Fibroblast of skin of back (primary cell): ENCODE measurements at regions not wholly inside any gene's neighbourhood (a gene's known extent, or its start where the extent isn't known, plus 50 kb on each side); places are given as distances from the start of the nearest gene placed in this dataset.
A peak's percentile ranks its signal among the peaks of the same experiment; 100 is the strongest.

Source experiments
- DNase-seq: peaks from one replicate; pipeline ENCODE4 v3.0.0-alpha.2; 2013

DNA sequence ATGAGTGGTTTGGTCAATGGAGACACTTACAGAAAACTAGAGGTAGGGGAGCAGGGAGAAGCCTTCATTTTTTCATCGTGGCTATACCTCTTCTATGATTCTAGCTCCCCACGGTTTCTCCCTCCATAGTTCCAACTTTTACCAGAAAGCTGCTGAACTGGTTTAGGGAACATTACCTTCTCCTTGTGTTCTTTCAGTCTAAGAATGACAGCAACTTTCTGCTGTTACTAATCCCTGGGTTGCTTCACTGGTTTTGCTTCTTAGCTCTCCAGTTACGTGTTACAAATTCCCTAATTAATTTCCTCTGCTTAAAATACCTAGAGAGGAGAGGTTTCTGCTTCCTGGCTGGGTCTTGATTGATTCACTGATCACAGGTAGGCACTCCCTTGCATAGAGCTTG lies 499.9 kb downstream of the SLC4A3 start:
- no peak for DNase-seq

DNA sequence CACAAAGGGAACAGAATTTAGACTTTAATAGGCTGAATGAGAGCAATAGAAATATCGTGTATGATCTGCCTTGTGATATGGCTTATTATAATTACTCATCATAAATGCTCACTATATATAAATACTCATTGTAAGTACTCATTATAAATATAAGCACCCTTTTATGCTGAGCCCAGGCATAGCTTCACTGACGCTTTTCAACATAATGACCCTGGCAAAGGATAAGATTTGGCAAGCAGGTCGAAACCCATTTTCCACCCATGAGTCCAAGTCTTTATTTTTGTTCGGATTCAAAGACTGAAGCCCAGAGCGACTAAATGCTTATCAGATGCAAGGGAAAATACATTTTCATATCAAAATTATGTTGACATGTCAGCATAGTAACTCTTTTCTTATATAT lies 500.4 kb downstream of the SLC4A3 start:
- no peak for DNase-seq

DNA sequence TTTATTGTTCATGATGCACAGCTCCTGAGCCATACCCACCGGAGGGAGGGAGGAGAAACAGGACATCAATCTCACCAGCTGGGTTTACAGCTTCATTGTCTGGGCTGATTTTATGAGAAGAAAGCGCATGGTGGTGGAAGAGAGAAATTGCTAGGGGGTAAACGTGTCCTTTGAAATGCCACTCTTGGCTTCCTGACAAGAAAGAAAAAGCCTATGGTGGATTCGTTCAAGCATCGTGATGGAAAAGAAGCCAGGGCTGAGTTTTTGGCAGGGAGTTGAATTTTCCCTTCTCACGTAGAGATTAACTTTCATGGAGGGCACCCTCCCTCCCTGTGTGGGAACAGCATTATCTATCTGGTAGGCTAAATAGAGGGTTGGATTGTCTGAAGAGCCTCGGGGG lies 502.0 kb downstream of the SLC4A3 start:
- DNase-seq: no peak

DNA sequence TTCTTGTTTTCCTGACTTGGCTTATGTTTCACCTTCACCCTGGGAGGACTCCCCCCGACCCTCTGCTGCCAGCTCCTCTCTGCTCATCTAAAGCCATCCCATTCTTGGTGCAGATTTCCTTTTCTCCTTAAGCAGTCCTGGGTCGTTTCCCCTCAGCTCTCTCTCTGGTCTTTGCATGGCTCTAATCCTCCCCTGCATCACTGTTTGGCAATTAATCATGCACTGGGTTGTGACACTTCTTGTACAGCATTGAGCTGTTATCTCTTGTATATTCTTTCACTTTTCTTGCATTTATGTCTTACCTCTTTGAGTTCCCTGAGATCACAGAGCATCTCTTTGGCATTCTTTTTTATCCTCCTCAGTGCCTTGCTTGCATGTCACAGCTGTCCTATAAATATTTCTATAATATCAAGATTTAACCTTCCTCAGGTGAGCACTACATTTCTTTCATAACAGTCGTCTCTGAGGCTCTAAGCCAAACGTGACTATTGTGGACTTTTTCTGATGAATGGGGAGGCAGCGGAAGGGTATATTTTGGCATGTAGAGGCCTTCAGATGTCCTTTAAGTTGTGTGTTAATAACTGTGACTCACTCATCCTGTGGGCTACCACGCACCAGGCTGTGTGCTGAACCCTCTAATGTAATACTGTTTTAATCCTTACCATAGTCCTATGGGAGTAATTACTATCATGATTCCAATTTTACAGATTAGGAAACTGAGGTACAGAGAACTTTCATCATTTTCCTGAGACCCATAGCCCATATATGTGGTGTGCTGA lies 507.5 kb downstream of the SLC4A3 start:
- no peak for DNase-seq

DNA sequence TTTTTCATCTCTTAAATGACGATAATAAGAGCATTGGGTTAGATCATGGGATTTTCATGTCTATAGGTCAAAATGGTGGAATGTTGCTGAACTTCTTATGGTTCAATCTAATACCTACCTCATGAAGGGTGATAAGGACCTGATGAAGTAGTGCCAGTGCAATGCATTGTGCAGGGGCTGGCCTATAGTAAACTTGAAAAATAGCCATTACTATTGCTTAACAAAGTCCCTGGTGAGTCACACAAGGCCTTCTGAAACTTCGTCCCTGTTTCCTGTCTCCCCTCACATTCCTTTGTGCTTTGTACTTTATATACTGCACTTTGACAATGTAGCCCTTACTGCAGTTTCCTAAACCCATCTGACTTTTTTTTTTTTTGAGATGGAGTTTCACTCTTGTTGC lies 515.9 kb downstream of the SLC4A3 start:
- peak; percentile 79 for DNase-seq

DNA sequence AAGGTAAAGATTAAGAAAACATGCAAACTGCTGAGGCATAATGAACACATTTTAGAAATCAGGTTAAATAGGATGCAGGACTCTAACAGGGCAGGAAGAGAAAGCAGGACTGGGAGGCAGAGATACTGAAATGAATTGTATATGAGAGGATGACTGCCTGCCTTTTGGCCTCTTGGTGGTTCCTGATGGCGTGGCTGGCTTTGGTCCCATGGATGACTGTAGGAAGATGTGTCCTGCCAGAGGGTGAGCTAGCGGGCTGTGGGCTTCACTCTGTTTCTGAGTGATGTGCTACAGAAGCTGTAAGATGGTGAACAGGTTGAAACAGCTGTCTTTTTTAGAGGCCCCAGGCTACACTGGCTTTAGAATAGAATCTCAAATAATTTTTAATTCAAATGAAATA lies 517.0 kb downstream of the SLC4A3 start:
- DNase-seq: no peak

DNA sequence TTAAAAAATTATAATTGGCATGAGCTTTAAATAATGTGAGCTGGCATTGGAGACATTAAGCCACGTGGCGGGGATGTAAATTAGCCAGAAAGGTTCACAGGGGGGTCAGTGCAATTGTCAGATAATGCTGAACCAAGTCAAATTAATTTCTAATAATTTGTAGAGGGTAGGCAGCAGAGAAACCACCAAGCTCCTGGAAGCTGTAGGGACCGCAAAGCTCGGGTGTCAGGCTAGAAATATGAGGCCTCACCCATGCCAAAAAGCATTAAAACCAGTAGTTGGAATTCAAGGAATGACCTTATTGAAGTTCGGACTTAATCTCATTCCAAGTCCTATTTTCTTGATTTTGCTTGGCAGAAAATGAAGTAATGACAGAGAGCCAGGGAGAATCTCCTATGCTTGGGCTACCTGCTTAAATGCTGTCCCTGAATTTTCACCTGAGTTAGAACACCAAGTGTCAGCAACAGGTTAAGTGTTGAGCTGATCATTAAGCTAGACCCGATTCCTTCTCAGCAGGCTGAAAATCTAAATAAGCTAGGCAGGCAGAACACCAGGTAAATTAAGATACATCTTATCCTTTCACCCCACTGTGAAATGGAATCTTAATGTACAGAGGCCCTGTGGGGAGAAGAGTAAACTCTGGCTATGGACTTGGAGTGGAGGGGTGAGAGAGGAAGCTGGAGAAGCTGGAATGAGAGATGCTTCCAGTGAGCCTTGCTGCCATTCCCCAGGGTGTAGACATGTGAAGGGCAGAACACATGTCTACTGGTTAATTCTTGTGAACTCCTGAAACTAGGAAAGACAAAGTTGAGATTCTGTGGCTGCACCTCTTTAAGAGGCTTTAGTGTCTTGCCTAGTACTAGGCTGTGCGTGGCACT lies 520.0 kb downstream of the SLC4A3 start:
- DNase-seq: peak; percentile 45

DNA sequence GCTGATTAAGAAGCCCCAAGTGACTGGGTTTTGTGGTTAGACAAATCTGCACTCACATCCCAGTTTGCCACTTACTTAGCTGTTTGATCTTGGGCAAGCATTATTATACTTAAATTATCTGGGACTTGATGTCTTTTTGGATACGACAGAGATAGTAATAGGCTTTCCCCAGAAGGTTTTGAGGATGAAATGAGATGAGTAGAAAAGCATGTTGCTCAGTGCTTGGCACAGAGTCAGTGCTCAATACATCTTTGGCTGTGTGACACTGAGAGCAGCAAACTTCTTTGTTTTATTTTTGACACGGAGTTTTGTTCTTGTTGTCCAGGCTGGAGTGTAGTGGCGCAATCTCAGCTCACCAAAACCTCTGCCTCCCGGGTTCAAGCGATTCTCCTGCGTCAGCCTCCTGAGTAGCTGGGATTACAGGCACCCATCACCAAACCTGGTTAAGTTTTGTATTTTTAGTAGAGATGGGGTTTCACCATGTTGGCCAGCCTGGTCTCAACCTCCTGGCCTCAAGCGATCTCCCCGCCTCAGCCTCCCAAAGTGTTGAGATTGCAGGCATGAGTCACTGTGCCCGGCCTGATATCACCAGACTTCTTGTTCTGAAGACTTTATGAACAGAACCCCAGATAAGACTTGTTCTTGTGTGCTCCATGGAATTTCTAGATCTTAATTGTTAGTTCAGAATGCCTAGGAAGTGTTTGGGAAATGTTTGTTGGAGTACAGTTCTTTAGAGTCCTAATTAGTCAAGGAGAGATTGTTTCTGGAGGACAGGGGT lies 521.2 kb downstream of the SLC4A3 start:
- DNase-seq: no peak

DNA sequence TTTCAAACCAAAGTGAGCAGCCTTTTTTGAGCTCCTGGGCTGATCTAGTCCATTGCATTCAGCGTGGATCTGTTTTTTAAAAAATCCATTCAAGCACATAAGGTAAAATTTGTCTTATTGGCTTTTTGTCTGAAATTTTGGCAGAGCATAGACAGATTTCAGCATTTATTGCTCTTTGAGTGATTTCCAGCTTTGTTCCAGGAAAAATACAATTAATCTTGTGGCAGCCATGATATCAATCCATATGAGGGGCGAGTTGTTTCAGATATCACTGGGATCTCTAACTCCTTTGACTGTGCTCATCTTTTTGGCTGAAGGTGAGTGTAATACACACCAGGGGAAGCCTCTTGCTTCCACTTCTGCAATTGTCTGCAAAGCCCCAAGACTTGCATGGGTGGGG lies 523.9 kb downstream of the SLC4A3 start:
- DNase-seq: no peak

DNA sequence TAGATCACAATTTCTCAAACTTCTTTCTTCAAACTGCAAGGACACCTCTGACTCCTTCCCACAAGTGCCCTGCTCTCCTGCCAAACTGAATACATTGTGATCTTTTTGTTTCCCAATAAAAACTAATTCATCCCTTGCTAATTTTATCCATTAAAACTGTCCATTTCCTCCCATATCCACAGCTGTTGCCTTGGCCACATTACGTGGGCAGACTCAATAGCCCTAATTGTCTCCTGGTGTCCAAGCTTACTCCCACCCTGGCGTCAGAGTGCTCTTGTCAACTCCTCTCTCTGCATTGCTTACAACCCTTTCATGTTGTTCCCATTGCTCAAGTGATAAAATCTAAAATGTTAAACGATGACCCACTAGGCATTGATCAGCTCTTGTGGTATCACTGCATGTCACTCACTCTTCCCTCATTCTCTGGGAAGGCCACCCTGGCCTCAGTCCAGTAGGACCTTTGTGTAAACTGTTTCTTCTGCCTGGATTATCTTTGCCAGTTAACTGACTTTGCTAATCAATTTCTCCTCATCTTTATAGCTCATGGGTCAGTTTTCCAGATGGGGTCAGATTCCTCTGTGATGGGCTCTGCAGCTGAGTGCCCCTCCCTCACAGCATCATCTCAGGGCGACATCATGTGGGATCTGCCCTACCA lies 525.0 kb downstream of the SLC4A3 start:
- no peak for DNase-seq

DNA sequence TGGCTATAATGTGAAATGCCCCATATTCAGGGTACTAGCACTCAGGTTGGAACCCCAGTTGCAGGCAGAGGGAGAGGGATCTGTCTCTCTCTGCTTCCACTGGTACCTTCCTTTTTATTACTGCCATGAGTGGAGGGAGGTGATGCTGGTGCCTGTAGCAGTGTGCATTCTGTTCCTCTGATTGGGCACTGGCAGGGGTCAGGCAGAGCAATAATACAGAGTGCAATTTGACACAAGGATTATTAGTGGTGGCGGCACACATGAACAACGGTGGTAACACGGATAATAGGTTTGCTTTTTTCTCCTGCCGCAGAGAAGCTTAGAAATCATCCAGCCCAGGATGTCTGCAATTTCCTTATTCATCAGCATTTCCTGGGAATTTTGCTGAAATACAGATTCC lies 525.7 kb downstream of the SLC4A3 start:
- no peak for DNase-seq

DNA sequence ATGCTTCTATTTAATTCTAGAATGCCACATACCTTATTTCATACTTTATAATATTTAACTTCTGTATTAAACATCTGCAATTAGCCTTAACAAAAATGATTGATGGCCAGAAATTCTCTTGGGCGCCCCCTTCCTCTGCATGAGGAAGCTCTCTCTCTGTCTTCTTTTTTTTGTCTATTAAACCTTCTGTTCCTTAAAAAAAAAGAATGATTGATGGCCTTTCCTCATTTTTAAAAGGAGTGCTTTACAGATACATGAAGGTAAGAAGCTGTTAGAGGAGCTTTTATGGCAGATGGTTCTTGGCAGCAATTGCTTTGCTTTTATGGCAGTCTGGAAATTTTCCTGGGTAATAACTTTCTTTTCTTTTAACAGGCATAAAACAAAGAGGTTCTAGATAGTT lies 526.9 kb downstream of the SLC4A3 start:
- no peak for DNase-seq

DNA sequence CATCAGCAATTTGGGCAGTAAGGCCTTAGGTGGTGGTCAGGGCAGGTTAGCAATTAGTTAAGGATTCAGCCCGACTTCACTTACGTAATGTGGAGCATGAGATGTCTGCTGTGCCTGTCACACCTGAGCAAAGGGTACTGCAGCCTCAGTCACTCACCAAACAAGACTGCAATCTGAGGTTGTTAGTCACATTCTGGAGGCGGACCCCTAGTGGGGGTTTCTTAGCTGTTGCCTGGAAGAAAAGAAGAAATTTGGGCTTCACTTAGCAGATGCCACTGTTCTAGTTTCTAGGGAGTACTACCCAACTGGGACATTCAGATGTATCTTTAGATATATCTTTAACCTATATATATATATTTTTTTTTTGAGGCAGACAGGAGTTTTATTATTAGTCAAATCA lies 529.9 kb downstream of the SLC4A3 start:
- no peak for DNase-seq

DNA sequence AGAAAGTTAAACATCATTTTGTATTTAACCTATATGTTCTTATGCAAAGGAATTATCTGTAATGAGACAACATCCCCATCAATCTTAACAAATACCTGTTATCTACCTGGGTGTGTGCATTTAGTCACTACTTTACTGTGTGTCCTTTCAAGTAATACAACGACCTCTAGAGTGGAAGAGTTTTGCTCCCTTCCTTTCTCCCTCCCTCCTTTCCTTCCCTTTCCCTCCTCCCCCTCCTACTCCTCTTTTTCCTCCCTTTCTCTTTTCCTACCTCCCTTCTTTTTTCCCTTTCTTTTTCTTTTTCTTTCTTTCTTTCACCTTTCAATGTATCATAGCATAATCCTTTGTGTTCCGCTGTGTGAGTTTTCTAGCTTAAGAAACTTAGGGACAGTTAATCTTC lies 532.3 kb downstream of the SLC4A3 start:
- no peak for DNase-seq

DNA sequence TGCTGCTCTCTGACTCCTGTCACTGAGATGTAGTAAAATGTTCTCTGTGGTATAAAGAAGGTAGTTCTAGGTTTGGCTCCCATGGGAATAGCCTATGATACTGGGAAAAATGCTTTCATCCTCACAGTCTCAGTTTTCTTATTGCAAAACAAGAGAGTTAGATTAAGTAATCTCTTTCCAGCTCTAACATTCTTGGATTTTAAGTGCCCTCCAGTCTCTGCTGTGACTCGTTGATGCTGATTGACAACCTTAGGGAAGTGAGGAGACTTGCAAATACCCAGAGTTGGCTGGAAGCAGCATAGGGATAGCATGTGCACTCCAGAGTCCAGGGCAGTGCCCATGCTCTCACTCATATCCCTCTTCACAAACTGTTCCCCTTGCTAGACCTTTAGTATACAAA lies 534.9 kb downstream of the SLC4A3 start:
- no peak for DNase-seq

DNA sequence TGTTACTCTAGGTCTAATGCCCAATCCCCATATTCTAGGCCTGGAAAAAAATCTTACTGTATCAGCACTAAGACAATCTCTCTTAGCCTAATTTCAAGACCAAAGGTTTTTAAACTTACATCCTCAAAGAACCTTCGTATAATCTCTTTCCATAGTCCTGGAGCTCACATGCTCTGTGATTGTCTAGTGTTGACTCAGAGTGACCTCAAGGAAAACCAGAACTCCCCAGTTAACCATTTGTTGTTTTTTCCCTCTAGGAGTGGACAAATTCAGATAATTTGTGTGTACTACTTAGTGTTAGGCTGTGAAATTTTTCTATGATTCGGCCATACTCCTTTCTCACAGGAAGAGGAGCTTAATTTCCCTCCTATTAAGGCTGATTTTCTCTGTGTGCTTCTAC lies 536.1 kb downstream of the SLC4A3 start:
- no peak for DNase-seq

DNA sequence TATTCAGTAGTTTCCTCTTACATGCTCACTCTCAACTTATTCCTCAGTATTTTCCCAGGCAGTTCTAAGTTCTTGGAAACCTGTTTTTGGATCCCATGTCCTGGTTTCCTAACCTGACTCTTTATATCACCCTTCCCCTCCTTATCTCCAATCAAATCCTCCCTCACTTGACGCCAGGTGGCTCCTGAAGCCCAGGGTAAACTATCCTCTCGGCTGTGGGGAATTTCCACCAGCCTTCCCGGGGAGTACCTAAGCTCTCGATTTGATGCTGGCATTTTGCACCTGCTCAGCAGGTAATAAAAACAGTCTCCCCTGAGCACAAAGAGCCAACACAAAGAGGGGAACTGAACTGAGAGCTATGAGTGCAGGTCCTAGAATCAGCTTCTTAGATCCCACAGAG lies 538.0 kb downstream of the SLC4A3 start:
- DNase-seq: no peak

DNA sequence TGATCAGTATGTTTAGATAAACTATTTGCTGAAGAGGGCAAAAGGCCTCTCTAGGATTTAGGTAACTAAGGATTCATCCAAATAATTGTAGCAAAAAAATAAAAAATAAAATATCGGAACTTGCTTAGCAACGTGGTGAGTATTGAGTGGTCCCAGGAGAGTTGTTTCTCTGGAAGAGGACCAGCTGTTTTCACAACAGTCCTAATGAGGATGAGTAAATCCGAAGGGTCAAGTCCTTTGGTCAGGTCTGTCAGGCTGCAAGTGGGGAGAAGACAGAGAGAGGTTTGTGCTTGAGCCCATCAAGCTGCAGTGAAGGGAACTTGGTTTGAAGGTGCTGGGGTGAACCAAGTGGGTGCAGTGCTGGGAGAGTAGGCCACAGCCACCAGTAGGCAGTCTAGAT lies 539.2 kb downstream of the SLC4A3 start:
- DNase-seq: no peak

DNA sequence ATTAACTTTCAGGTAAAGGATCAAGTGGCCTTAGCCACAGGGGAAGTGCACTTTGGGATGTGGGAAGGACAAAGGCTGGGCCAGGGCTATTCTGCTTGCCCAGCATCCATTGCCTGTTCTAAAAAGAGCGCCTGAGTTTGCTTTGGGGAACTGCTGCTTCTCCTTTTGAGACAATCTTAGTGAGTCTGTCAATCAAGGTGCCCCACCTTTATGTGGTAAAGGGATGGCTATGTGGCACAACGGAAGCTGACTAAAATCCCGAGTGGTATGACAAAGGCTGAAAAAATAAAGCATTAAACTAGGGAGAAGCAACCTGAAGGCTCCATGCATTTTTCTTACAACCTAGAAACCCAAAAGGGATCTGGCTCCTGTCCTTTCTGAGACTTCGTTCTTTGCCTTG lies 540.5 kb downstream of the SLC4A3 start:
- DNase-seq: no peak

DNA sequence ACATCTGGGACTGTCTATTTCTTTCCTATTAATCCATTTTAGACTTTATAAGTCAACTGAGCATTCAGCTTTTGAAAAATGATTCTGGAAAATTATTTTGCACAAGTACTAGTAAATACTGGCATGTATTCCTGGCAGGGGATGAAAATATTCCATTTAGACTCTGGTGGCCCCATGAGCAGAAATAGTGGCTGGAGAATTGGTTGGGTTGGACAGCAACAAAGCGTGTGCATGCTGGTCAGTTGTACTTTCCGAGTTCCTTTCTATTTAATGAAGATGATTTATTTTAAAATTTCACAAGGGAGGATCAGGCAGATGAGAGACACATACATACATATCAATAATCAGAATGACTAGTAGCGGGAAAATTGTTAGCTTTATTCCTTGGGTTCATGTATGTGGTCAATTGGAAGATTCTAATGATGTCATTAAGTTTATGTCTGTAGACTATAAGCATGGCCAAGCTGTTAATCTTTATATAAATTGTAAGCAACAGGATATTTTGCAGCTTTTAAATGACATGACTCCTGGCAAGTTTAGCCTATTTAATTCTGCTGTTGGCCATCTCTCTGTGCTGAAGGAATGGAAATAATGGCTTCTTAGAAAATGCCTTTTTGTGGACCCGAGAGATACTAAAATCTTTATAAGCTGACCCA lies 541.6 kb downstream of the SLC4A3 start:
- no peak for DNase-seq

DNA sequence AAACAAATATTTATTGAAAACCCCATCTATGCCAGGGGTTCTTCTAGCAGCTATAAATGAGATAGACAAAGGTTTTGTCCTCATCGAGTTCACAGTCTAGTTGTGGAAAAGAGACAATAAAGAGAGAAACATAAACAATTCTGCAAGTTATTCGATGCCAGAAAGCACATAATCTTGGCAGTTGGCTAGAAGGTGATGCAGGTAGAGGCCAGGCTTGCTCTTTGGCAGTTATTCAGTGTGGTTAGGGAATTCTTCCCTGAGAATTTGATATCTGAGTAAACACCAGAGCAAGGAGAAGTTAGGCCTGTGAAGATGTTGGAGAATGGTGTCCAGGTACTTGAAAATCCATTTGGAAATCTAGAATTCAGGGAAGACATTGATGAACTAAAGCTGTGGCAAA lies 547.4 kb downstream of the SLC4A3 start:
- no peak for DNase-seq

DNA sequence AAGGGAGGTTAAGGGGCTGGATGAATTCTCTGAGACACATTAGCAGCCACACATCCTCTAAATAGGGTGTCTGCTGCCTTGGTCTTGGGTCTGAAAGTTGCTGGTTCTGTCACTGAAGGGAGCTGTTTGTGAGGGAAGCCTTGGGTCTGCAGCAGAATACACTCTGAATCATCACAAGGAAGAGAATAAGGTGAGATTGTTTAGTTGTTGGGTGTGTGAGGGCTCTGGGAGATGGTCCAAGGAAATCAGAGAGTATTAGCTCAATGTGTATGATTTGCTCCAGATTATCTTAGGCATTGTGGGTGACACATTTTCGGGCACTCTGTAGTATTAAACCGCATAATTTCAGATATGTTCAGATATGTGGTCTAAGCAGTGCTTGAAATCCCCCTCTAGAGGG lies 548.5 kb downstream of the SLC4A3 start:
- DNase-seq: no peak
